Mucosa of descending colon (tissue), 3 donors: ENCODE measurements at regions not wholly inside any gene's neighbourhood (a gene's known extent, or its start where the extent isn't known, plus 50 kb on each side); places are given as distances from the start of the nearest gene placed in this dataset.

ENCODE experiments used
- ATAC-seq: fragments of 200-7000 bp; cut with Tn5 transposase; one replicate; pipeline ENCODE4 v1.9.1; 2020; ENCODE audit warnings: mild to moderate bottlenecking, moderate library complexity
- DNase-seq, 3 donors: peaks; one replicate each; pipeline ENCODE4 v3.0.0-alpha.2; 2020
- H3K36me3 ChIP-seq: fragments of 200-600 bp; one replicate; pipeline ENCODE4 v1.8.0; 2021; ENCODE audit warnings: low read depth, mild to moderate bottlenecking
- H3K4me1 ChIP-seq: fragments of 200-600 bp; one replicate; pipeline ENCODE4 v1.8.0; 2021; ENCODE audit warnings: low read depth, mild to moderate bottlenecking
- H3K4me3 ChIP-seq: fragments of 200-600 bp; one replicate; pipeline ENCODE4 v1.8.0; 2021; ENCODE audit warnings: mild to moderate bottlenecking
- H3K9me3 ChIP-seq: fragments of 200-600 bp; one replicate; pipeline ENCODE4 v1.8.0; 2021; ENCODE audit warnings: mild to moderate bottlenecking
- CTCF ChIP-seq: fragments of 200-600 bp; IDR thresholded peaks from one replicate; pipeline ENCODE4 v1.8.0; 2022; ENCODE audit warnings: antibody characterized with exemption, mild to moderate bottlenecking
- intact Hi-C, 2 donors: fragments of 100-400 bp; cut with DNase I in 1 of 2; cut with micrococcal nuclease in 1 of 2; formaldehyde crosslinking; loops; one replicate each; pipeline versions ENCODE4 v1.11.0 to v1.11.1; 2022; cut with DNase I, micrococcal nuclease
- donor health status: DM: no; HTN: no; CAD: no; lungs with moderate emphysema.
- donor health status: DM: no; HTN: no; CAD: no.
- donor health status: DM: no; HTN: yes; CAD: no.

GRCh38 chr10:78424723-78425122 lies 391.1 kb downstream of the RPS24 start:
- H3K9me3 ChIP-seq = peaks cover 2% of the 10 kb centered on the region
- no peaks in the 10 kb centered on the region for H3K4me1 ChIP-seq
- DNase-seq (peak in 1 of 3 donors; percentile 23), ATAC-seq (peak; percentile 27)
- TF ChIP-seq CTCF = no peak
- no peaks in the 10 kb centered on the region for H3K36me3 ChIP-seq
- intact Hi-C loops = no loop called here
- no peak overlapping the region for H3K4me3 ChIP-seq

GRCh38 chr10:78426181-78426580 lies 392.5 kb downstream of the RPS24 start:
- DNase-seq (no peak), ATAC-seq (no peak)
- Histone ChIP-seq H3K4me1 (no peaks in the 10 kb centered on the region), H3K9me3 (peaks cover 2% of the 10 kb centered on the region), H3K4me3 (no peak overlapping the region), H3K36me3 (no peaks in the 10 kb centered on the region)
- no peak for TF ChIP-seq CTCF
- intact Hi-C loops = no loop called here

- DNase-seq = no peak
- H3K4me1 ChIP-seq = no peaks in the 10 kb centered on the region
- H3K4me3 ChIP-seq = no peak overlapping the region
- peaks cover 2% of the 10 kb centered on the region for H3K9me3 ChIP-seq
- intact Hi-C loops = no loop called here
- no peak for ATAC-seq
- no peaks in the 10 kb centered on the region for H3K36me3 ChIP-seq
- TF ChIP-seq CTCF = no peak
Observed at GRCh38 chr10:78427497-78428031, 393.9 kb downstream of the RPS24 start.

GRCh38 chr10:78428579-78428978 lies 394.9 kb downstream of the RPS24 start:
- DNase-seq (no peak), ATAC-seq (no peak)
- no peaks in the 10 kb centered on the region for H3K4me1 ChIP-seq
- intact Hi-C loops = no loop called here
- no peak for TF ChIP-seq CTCF
- peaks cover 2% of the 10 kb centered on the region for H3K9me3 ChIP-seq
- no peak overlapping the region for H3K4me3 ChIP-seq
- H3K36me3 ChIP-seq = no peaks in the 10 kb centered on the region

- intact Hi-C loops = no loop called here
- TF ChIP-seq CTCF = no peak
Observed at GRCh38 chr10:78429984-78430383, 396.3 kb downstream of the RPS24 start.

GRCh38 chr10:78432583-78432982 lies 398.9 kb downstream of the RPS24 start:
- intact Hi-C loops = no loop called here
- Histone ChIP-seq H3K4me3 (no peak overlapping the region), H3K36me3 (no peaks in the 10 kb centered on the region), H3K4me1 (no peaks in the 10 kb centered on the region), H3K9me3 (no peaks in the 10 kb centered on the region)
- no peak for TF ChIP-seq CTCF
- ATAC-seq = no peak
- DNase-seq = no peak

More at GRCh38 chr10:78429984-78430383, 396.3 kb downstream of the RPS24 start:
- no peaks in the 10 kb centered on the region for H3K4me1 ChIP-seq
- DNase-seq = no peak
- no peaks in the 10 kb centered on the region for H3K36me3 ChIP-seq
- no peak overlapping the region for H3K4me3 ChIP-seq
- no peak for ATAC-seq
- H3K9me3 ChIP-seq = peaks cover 2% of the 10 kb centered on the region
